ENCODE measurements at regions not wholly inside any gene's neighbourhood (a gene's known extent, or its start where the extent isn't known, plus 50 kb on each side); places are given as distances from the start of the nearest gene placed in this dataset.

GRCh38 chr7:17530741-17531421 lies 232.4 kb downstream of the AHR start:
- TF ChIP-seq GATA2 (IDR thresholded peaks at IDR 0.05; ENCODE audit: low read depth, low read length) (no peak), GATA3 (IDR thresholded peaks at IDR 0.05; ENCODE audit: low read depth, low read length) (no peak)
